PC-9 (cell line): ENCODE measurements at regions not wholly inside any gene's neighbourhood (a gene's known extent, or its start where the extent isn't known, plus 50 kb on each side); places are given as distances from the start of the nearest gene placed in this dataset.

Experiments used
- BruUV-seq: library from RNA; stranded (reverse); fragments of 400-500 nt; replicated peaks from 2 replicates; lab custom pipeline; 2021; lab: Mats Ljungman, UMichigan
- CTCF ChIA-PET: fragments of 300-600 bp; sonication (Branson Sonifier 250); formaldehyde crosslinking; loops from one replicate; lab custom pipeline; 2022; ENCODE audit warnings: antibody characterized with exemption; lab: Charles Lee
- POLR2A ChIA-PET: fragments of 300-600 bp; sonication (Branson Sonifier 250); formaldehyde crosslinking; loops from one replicate; lab custom pipeline; 2022; ENCODE audit warnings: antibody characterized with exemption; ENCODE audit not compliant: unreplicated experiment; lab: Charles Lee
- DNase-seq, 2 experiments: peaks; one replicate each; pipeline versions ENCODE4 v3.0.0 to v3.0.0-alpha.2; 2015 to 2022; ENCODE audit warnings: mixed read lengths in 1 of 2
- H2AFZ ChIP-seq: fragments of 200-600 bp; sonication (generic); 2 replicates; pipeline ENCODE4 v1.8.1; 2017; ENCODE audit warnings: antibody characterized with exemption
- H3F3A ChIP-seq: fragments of 200-600 bp; sonication (generic); 2 replicates; pipeline ENCODE4 v1.8.1; 2017; ENCODE audit warnings: antibody characterized with exemption, mild to moderate bottlenecking, low read depth; ENCODE audit not compliant: insufficient read depth
- H3K27ac ChIP-seq: fragments of 200-600 bp; sonication (generic); 2 replicates; pipeline ENCODE4 v1.6.1; 2016; ENCODE audit warnings: mixed run types
- H3K27me3 ChIP-seq: fragments of 200-600 bp; sonication (generic); 2 replicates; pipeline ENCODE4 v1.6.1; 2016; ENCODE audit warnings: low read depth, mixed run types; ENCODE audit not compliant: insufficient read depth
- H3K36me3 ChIP-seq: fragments of 200-600 bp; sonication (generic); 2 replicates; pipeline ENCODE4 v1.6.1; 2016; ENCODE audit warnings: low read depth, mixed run types
- H3K4me1 ChIP-seq: fragments of 200-600 bp; sonication (generic); replicated peaks from 2 replicates; pipeline ENCODE4 v1.6.1; 2016; ENCODE audit warnings: mixed run types; ENCODE audit not compliant: insufficient read depth
- H3K4me2 ChIP-seq: fragments of 200-600 bp; sonication (generic); 2 replicates; pipeline ENCODE4 v1.6.1; 2017; ENCODE audit warnings: mixed run types
- H3K4me3 ChIP-seq: fragments of 200-600 bp; sonication (generic); 2 replicates; pipeline ENCODE4 v1.6.1; 2016; ENCODE audit warnings: mixed run types
- H3K79me2 ChIP-seq: fragments of 200-600 bp; sonication (generic); 2 replicates; pipeline ENCODE4 v1.6.1; 2017; ENCODE audit warnings: low read depth, mixed run types
- H3K9me2 ChIP-seq: fragments of 200-600 bp; sonication (generic); 2 replicates; pipeline ENCODE4 v1.8.1; 2017; ENCODE audit warnings: mild to moderate bottlenecking; ENCODE audit not compliant: insufficient read depth
- H3K9me3 ChIP-seq: fragments of 200-600 bp; sonication (generic); 2 replicates; pipeline ENCODE4 v1.8.1; 2016; ENCODE audit warnings: low read depth; ENCODE audit not compliant: insufficient read depth
- H4K20me1 ChIP-seq: fragments of 200-600 bp; sonication (generic); 2 replicates; pipeline ENCODE4 v1.8.1; 2017; ENCODE audit not compliant: insufficient read depth
- EZH2 ChIP-seq: fragments of 200-600 bp; sonication (generic); IDR thresholded peaks from 2 replicates; pipeline ENCODE4 v1.8.0; 2017; ENCODE audit warnings: antibody characterized with exemption, low read depth
- intact Hi-C: fragments of 100-400 bp; cut with micrococcal nuclease; formaldehyde crosslinking; loops from one replicate; pipeline ENCODE4 v1.10.0; 2022; ENCODE audit not compliant: unreplicated experiment
- TF ChIP-seq, protein P1 (sequence below): fragments of 200-600 bp; sonication (generic); conservative IDR thresholded peaks from 2 replicates; pipeline ENCODE4 v1.6.1; 2017; ENCODE audit warnings: mixed run types, antibody characterized with exemption, mild to moderate bottlenecking, moderate library complexity

DNA sequence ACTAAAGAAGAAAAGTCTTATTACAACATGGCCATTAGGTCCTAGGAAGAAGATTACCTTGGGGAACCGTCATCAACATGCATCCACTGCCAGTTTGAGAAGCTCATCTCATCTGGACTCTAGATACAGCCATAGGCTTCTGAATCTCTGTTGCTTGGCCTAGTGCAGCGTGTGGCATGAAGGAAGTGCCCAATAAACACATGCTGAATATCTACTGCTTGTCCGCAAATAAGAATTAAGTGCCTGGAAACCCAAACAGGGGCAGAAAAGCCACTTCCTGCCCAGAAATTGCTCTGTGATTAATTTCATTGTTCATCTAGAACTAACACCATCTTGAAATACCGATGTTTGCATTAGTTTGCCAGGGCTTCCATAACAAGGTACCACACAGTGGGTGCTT, 241.1 kb upstream of the KLF3 start:
- no TSS peak for BruUV-seq
- H3K4me1 ChIP-seq, result no peaks in the 10 kb centered on the region

DNA sequence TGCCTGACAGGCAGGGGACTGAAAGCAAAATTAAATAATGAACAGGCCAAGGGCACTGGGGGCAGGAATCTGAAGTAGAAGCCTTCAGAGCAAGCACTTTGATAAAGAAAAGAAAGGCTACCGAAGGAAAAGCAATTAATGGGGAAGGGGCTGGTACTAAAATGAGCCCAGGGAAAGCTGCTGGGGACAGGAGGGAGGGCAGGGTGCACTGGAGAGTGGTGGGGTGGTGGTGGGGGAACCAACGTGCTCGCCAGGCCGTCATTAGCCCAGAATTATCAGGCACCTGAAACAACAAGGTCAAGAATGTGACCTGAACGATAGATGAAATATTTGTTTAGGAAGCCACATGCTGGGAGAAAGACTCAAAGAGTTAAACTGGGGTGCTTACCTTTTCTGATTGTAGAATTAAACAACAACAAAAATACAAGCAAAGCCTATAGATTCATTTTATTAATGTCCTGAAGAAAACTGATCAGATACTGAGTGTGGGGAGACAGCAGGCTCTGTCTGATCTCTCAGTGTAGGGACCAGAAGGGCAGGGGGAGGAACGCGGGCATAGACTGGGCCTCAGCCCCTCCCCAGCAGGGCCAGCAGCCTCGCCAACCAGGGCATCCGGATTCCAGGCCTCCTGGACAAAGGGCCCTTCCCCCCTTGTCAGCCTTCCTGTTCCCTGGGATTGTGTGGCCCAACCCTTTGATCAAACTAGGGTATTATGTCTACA, 239.7 kb upstream of the KLF3 start:
- TF ChIP-seq EZH2, result no peak
- TF ChIP-seq, protein P1, sequence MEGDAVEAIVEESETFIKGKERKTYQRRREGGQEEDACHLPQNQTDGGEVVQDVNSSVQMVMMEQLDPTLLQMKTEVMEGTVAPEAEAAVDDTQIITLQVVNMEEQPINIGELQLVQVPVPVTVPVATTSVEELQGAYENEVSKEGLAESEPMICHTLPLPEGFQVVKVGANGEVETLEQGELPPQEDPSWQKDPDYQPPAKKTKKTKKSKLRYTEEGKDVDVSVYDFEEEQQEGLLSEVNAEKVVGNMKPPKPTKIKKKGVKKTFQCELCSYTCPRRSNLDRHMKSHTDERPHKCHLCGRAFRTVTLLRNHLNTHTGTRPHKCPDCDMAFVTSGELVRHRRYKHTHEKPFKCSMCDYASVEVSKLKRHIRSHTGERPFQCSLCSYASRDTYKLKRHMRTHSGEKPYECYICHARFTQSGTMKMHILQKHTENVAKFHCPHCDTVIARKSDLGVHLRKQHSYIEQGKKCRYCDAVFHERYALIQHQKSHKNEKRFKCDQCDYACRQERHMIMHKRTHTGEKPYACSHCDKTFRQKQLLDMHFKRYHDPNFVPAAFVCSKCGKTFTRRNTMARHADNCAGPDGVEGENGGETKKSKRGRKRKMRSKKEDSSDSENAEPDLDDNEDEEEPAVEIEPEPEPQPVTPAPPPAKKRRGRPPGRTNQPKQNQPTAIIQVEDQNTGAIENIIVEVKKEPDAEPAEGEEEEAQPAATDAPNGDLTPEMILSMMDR, result no peak
- Histone ChIP-seq H4K20me1 (no peaks in the 10 kb centered on the region), H3K36me3 (no peaks in the 10 kb centered on the region), H3K27ac (no peak overlapping the region), H3K27me3 (no peaks in the 10 kb centered on the region), H2AFZ (no peak overlapping the region), H3K4me3 (no peak overlapping the region), H3K9me3 (no peaks in the 10 kb centered on the region; the same call in 1 of the 2 replicates), H3K4me1 (no peaks in the 10 kb centered on the region), H3K79me2 (no peaks in the 10 kb centered on the region), H3K4me2 (no peak overlapping the region), H3K9me2 (no peaks in the 10 kb centered on the region), H3F3A (no peaks in the 10 kb centered on the region)
- intact Hi-C loops, result no loop called here
- no TSS peak for BruUV-seq
- POLR2A ChIA-PET, result no interaction called here
- CTCF ChIA-PET, result no interaction called here
- DNase-seq, result no peak

More for the DNA sequence above, 241.1 kb upstream of the KLF3 start:
- Histone ChIP-seq H3K9me3 (no peaks in the 10 kb centered on the region; the same call in 1 of the 2 replicates), H3K4me2 (no peak overlapping the region), H3K79me2 (no peaks in the 10 kb centered on the region), H3K27me3 (no peaks in the 10 kb centered on the region), H3K27ac (no peak overlapping the region), H4K20me1 (no peaks in the 10 kb centered on the region), H2AFZ (no peak overlapping the region), H3K36me3 (no peaks in the 10 kb centered on the region), H3F3A (no peaks in the 10 kb centered on the region), H3K4me3 (no peak overlapping the region), H3K9me2 (no peaks in the 10 kb centered on the region)
- DNase-seq, result no peak
- POLR2A ChIA-PET, result no interaction called here
- intact Hi-C loops, result no loop called here
- TF ChIP-seq, protein P1, result no peak
- TF ChIP-seq EZH2, result no peak
- CTCF ChIA-PET, result no interaction called here

DNA sequence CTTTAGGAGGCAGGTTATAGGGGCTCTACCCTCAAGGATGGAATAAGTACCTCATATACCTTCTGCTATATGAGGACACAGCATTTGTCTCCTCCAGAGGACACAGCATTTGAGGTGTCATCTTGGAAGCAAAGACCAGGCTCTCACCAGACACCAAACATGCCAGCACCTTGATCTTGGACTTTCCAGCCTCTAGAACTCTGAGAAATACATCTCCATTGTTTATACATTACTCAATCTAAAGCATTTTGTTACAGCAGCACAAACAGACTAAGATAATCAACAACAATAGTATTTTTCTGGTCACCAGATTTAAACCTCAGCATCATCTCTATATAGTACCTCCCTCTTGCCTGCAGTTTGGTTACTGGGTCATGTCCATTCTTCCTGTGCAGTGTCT, 237.5 kb upstream of the KLF3 start:
- no peaks in the 10 kb centered on the region for H3K36me3 ChIP-seq
- H3K27me3 ChIP-seq, result no peaks in the 10 kb centered on the region
- intact Hi-C loops, result no loop called here
- no peaks in the 10 kb centered on the region for H3F3A ChIP-seq
- H4K20me1 ChIP-seq, result no peaks in the 10 kb centered on the region
- no peaks in the 10 kb centered on the region for H3K9me2 ChIP-seq
- no peaks in the 10 kb centered on the region for H3K79me2 ChIP-seq
- H3K4me2 ChIP-seq, result no peak overlapping the region
- CTCF ChIA-PET, result no interaction called here
- BruUV-seq, result no TSS peak
- POLR2A ChIA-PET, result no interaction called here
- no peak for DNase-seq
- no peak for TF ChIP-seq EZH2
- TF ChIP-seq, protein P1, result no peak
- H2AFZ ChIP-seq, result no peak overlapping the region
- H3K9me3 ChIP-seq, result no peaks in the 10 kb centered on the region
- H3K27ac ChIP-seq, result no peak overlapping the region
- H3K4me3 ChIP-seq, result no peak overlapping the region
- H3K4me1 ChIP-seq, result no peaks in the 10 kb centered on the region
